Endometrial microvascular endothelial cells (primary cell): ENCODE measurements at regions not wholly inside any gene's neighbourhood (a gene's known extent, or its start where the extent isn't known, plus 50 kb on each side); places are given as distances from the start of the nearest gene placed in this dataset.
"Not testable (repeated sequence)": the region's sequence is repeated elsewhere in the genome, so short reads cannot be mapped to it uniquely, and the experiment has no call there.

Experiments used
- in situ Hi-C: cut with HindIII; loops from 2 replicates; pipeline ENCODE4 v1.10.0; 2017; ENCODE audit warnings: low sequenced_read_pairs, low pct_unique_long_range_greater_than_20kb; ENCODE audit errors: inconsistent ontology term

DNA sequence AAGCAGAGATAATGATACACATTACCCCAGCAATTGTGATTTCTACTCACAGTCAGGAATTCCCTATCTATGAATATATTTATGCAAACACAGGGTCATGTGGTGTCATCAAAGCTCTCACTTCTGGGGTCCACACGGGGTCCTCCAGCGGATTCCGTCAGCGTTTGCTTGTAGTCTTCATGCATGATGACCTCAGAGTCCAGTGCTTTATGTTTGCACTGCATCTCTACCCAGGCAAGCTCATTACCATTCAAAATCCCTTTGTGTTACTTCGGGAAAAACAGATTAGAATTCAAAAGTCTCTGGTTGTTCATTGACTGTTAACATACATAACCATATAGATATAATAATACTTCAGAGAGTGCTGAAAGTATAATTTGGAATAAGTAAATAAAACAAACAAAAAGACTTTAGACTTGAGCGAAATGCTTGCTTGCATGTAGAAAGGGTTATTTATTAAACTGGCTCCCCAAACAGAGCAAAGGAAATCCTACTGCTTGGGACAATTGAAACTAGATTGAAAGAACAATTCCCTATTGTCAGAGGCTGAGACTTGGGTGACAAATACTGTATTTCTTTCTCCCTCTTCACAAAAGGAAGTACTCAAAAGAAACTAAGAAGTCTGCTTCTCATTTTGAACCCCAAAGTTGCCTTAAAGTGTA, 423.1 kb downstream of the ETS1 start:
- in situ Hi-C loops = loop anchor here (25.0 kb wide), 2 partner anchors 127 to 673 kb away; no protein-coding TSS in a partner anchor

DNA sequence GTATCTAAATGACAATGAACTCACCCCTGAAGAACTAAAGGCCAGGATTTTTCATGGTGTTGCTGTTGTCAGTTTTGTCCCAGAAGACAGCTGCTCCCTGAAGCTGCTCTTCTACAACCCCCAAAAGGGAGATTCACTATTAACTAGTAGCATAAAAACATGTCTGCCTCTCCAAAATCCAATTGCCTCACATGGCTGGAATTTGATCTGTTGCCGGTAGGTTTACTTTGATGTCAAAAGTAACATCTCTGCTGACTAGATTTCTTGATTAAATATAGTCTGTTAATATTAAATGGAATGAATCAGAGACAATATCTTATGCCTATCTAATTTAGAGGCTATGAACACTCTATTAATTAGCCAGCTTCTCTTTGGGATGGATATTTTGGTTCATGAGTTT, 425.4 kb downstream of the ETS1 start:
- in situ Hi-C loops = loop anchor here (25.0 kb wide), 2 partner anchors 125 to 675 kb away; no protein-coding TSS in a partner anchor

DNA sequence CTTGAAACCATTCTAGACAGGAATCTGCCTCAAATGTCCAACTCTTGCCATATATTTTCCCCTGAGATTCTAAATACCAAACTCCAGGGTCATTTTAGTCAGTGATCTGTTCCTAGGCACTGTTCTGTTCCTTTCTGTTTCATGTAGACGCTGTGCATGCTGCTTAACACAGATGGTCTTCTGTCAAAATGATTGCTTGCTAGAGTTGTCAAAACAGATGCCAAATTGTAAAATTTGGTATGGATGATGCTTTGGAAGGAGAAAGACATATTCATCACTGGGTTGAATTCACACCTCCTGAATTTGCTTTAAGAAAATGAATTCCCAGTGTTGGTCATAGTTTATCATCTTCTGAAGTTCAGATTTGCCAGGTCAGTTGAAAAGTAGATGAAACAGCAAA, 425.9 kb downstream of the ETS1 start:
- in situ Hi-C loops = loop anchor here (25.0 kb wide), 2 partner anchors 124 to 676 kb away; no protein-coding TSS in a partner anchor

DNA sequence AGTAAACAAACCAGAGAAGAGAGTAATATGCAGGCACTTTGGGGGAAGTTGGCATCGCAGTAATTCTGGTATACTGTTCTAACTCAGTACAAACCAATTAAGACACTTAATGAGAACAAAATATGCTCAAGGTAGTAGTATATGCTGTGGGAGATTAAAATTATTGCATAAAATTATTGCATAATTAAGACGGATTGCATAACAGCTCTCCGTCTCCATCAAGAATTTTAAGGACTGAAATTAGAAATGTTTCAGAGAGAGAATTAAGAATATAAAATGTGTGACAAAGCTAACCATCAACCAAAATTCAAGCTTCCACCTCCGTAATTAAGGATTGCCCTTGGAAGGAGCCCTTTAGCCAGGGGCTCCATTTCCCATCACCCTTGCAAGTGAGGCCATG, 428.5 kb downstream of the ETS1 start:
- in situ Hi-C loops = loop anchor here (25.0 kb wide), 2 partner anchors 122 to 678 kb away; no protein-coding TSS in a partner anchor

DNA sequence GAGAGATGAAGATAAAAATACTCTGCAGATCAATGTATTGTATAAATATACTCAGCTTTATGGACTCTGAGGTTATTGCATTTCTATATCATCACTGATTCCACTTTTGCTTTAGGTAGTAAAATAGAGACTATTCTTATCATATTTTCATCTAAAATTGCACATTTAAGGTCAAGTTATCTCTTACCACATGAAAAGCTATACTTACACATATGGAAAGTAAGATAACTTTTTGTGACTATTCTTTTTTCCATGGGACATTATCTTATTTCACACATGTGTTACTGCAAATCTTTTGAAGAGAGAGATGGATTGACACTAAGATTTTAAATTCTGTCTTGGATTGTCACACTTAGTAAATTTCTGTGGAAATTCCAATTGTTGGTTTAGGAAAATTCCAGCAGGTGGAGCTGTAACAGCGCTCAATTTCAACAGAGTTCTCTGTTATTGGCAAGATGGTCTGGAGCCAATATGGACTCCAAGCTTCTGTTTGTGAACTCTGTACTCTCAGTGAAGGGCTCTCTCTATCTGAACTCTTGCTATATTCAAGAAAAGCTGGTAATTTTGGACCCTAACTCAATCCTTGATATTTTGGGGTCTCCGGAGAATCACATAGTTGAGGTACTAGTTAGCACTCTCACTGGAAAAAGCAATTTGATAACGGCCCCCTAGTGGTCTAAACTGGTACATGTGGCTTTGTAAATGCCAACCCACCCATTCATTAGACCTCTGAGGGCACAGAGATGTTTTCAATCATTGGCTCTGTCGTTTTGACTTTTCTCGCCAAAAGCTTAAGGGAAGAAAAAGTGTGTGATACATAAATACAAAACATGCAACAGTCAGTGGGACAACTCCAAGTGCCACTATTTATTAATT, 429.7 kb downstream of the ETS1 start:
- in situ Hi-C loops = loop anchor here (25.0 kb wide), 2 partner anchors 120 to 680 kb away; no protein-coding TSS in a partner anchor

DNA sequence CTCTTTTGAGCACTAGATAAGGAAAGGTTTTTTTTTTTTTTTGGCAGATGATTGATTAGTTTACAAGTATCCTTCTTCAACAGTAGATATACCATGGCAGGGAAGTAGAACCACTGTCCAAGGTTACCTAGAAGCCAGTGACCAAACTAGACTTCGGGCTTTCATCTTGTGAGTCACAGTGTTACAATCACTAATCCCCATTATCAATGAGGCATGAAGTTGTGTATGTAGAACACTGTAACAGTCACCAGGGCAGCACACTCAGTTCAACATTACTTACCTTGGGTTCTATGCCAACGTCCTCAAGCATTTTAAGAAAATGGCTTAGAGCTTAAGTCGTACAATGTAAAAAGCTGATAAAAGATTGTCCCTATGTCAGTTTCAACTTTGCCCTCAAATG, 430.9 kb downstream of the ETS1 start:
- in situ Hi-C loops = loop anchor here (25.0 kb wide), 2 partner anchors 119 to 681 kb away; no protein-coding TSS in a partner anchor

DNA sequence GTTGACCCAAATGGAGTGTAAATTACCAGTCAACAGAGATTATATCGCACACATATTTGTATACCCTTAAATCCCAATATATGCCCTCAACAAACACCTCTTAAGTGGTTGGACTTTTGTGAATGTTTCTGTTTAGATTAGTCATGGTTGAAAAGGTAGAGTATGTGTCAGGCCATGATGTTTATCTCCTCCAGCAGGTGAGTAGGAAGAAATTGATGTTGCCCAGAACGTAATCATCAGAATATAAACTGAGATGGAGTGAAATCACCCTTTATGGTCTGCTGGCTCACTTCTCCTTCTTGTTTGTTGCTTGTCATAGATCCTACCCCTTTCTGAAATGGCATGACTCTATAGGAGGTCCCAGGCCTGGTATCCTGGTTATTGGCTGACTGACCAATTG, 431.8 kb downstream of the ETS1 start:
- in situ Hi-C loops = loop anchor here (25.0 kb wide), 2 partner anchors 118 to 682 kb away; no protein-coding TSS in a partner anchor

DNA sequence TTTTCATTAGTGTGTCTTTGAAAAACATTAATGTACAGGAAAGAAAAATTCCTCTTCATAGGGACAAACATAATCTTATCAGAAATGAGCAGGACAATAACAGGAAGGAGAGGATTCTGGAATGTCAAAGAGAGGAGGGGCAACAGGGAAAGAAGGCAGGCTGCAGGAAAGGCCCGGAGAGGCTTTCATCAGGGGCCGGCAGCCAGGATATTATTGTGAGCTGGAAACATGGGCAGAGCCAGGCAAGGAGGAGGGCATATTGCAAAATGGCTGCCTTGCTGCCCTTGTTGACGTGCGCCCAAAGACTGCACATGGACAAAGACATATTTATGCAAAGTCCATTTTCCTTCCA, 433.7 kb downstream of the ETS1 start:
- in situ Hi-C loops = loop anchor here (25.0 kb wide), 2 partner anchors 116 to 684 kb away; no protein-coding TSS in a partner anchor

DNA sequence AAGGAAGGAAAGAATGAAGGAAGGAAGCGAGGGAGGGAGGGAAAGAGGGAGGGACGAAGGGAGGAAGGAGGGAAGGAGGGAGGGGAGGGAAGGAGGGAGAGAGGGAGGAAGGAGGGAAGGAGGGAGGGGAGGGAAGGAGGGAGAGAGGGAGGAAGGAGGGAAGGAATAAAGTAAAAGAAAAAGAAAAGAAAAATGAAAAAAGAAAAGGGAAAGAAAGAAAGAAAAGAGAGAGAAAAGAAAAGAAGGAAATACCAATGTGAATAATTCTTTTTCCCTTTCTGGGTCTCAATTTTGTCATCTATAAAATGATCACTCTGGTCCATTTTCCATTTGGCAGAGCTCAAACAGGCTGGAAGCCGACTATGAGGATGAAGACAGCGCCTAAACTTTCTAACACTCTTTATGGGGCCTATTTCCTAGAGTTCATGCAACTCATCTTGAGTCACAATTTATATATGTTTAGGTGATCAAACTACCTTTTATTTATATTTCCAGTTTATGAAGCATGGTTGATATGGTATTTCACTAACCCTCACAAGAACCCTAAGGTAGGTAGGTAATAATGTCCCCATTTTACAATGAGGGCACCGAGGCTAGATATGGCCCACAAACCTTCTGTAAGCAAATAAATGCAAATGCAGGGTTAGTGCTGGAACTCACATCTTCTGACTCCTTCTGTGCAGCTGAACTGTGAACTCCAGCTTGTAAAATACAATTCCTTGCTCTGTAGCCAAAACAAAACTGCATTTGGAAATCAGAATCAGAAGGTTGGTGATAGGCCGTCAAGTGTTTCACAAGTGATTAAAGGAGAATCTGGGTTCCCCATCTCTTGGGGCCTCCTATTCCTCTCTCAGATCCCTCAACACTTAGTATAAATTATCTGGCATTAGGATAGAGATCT, 434.3 kb downstream of the ETS1 start:
- in situ Hi-C loops = loop anchor here (25.0 kb wide), 2 partner anchors 116 to 684 kb away; no protein-coding TSS in a partner anchor

DNA sequence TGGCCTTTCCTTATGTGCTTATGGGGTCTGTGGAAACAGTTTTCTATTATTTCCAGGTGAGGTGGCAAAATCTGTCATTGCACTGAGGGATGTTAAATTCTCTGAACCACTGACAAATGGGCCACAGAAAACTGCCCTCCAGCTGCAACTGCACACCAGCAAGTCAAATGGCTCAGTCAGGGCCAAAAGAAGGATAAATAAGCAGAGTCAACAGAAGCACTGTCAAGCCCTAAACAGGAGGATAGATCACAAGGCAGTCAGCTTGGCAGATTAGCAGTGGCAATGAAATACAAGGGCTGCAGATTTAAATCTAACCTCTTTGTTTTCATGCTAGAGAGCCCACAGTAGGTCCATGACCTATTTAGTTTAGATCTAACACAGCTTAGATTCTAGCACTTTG, 435.6 kb downstream of the ETS1 start:
- in situ Hi-C loops = loop anchor here (25.0 kb wide), 2 partner anchors 114 to 686 kb away; no protein-coding TSS in a partner anchor

DNA sequence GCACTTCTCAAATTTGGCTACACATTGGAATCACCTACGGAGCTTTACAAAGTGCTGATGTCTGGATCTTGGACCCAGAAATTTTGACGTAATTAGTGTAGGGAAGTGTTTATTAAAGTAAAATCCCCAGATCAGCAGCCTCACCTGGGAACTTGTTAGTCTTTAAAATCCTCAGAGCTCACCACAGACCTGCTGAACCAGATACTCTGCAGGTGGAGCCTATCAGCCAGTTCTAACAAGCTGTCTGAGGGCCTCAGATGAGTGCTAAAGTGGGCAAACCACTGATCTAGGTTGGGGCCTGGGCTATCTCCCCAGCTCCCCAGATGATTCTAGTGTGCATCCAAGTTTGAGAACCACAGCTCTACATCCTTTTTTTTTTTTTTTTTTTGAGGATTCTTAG, 436.0 kb downstream of the ETS1 start:
- in situ Hi-C loops = loop anchor here (25.0 kb wide), 2 partner anchors 114 to 686 kb away; no protein-coding TSS in a partner anchor

DNA sequence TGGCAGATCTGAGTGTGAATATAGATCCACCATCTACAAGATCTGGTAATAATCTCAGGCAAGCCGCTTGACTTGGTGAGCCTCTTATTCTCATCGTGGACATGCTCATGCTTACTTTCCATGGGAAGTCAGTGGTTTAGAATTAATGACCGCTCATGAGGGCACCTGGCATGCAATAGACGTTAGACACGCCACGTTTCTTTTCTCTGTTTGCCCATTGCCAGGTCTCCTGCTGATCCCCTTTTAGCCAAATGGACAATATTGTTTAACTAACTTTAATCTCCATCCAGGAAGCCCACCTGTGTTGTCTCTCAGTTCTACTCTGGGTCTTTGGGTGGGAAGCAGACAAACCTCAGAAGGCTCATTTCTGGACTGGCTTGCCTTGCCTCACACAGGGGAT, 439.1 kb downstream of the ETS1 start:
- in situ Hi-C loops = no loop called here

DNA sequence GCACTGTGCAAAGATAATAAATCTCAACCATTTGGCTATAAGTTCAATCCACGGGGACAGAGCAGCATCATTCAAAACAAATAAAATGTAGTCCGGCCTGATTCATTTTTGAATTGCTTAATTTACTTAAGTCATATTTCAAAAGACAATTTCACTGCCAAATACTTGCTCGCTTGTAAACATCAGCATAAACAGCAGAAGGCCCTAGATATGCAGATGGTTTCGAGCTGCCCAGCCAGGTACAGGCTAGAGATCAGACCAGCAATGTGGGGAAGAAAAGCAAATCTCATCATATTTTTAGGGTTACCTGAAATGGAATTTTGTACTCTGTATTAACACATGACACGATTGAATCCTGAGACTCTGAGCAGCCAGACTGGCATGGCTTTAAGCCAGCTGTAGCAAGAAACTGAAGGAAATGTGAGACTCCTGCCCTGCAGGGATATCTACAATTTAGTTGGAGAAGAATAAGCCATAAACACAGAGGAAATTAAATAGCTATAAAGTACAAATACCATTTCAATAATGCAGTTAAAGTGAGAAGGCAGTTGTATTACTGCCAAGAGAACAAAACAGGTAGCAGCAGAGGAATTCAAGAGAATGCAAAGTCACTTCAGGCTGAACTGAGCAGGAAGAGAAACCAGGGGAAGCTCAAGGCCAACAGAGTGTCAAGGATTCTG, 440.3 kb downstream of the ETS1 start:
- in situ Hi-C loops = no loop called here

DNA sequence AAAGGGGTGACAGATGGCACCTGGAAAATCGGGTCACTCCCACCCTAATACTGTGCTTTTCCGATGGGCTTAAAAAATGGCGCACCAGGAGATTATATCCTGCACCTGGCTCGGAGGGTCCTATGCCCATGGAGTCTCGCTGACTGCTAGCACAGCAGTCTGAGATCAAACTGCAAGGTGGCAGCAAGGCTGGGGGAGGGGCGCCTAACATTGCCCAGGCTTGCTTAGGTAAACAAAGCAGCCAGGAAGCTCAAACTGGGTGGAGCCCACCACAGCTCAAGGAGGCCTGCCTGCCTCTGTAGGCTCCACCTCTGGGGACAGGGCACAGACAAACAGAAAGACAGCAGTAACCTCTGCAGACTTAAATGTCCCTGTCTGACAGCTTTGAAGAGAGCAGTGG, 447.1 kb downstream of the ETS1 start:
- in situ Hi-C loops = not testable (repeated sequence)

DNA sequence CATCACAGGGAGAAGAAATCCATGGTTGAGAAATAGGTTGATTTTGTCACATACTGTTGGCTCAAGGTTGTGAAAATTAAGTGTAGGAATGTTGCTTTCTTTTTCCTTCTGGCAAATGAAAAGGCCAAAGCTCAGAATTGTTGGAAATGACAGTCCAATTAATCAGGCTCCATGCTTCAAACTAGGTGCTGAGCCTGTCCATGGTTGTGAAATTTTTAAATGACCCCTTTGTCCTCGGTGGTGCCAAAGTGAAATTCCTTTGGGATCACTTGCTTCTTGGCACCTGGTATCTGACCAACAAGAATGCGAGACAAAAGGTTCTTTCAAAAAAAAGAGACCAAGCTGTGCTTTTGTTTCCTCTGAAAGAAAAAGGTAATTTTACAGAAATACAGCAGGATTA, 451.9 kb downstream of the ETS1 start:
- in situ Hi-C loops = no loop called here

DNA sequence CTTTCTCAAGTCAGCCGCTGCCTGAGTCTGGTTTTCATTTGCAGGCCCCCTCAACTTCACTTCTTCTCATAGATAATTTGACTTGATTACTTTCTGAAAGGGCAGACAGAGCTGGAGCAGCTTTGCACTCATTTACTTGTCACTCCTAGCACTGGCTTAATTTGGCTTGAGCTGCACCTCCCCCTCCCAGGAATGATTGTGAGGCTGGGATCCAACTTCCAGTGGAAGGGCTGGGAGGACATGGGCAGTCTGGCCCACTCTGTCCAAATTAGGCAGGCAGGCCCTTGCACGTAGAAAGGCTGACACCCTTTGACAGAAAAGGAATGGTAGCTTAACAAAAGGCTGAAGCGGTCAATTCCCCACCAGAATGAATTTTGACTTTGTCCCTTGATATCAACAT, 453.9 kb downstream of the ETS1 start:
- in situ Hi-C loops = no loop called here

DNA sequence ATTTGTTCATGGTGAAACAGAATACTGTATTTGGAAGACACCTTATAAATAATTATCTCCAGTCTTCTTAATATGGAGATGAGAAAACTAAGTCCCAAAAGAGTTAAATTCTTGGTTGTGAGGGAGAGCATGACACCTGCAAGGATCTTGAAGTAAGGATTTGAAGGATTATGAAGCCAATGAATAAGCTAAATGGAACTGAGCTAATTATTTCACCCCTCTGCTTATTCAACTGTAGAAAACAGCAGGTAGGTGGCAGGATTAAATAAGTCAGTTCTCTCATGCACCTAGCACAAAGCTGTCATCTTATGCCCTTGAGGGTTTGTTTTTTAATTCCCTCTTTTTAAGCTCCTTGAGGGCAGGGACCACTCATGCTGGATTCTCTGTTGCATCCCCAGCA, 457.3 kb downstream of the ETS1 start:
- in situ Hi-C loops = no loop called here

DNA sequence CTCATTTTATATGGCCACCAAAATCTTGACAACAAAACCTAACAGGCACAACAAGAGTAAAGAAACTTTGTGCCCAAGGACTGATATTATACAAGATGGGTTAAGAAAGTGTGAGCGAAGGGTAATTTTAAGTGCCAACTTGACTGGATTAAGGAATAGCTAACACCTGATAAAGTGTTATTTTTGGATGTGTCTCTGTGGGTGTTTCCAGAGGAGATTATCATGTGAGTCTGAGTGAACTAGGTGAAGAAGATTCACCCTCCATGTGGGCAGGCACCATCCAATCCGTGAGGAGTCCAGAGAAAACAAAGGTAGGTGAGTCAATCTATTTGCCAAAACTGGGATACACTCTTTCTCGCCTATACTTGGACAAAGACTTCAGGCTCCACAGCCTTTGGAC, 461.6 kb downstream of the ETS1 start:
- in situ Hi-C loops = no loop called here
